ENCODE measurements at regions not wholly inside any gene's neighbourhood (a gene's known extent, or its start where the extent isn't known, plus 50 kb on each side); places are given as distances from the start of the nearest gene placed in this dataset.
A peak's percentile ranks its signal among the peaks of the same experiment; 100 is the strongest.

GRCh38 chr12:81022531-81022930, 55.3 kb upstream of the ACSS3 start:
- DNase-seq, result no peak

GRCh38 chr12:81021834-81022233, 56.0 kb upstream of the ACSS3 start:
- DNase-seq, result no peak

GRCh38 chr12:81021131-81021748, 56.6 kb upstream of the ACSS3 start:
- DNase-seq, result no peak

- DNase-seq, result no peak
These were observed 60.1 kb upstream of the ACSS3 start for GRCh38 chr12:81017792-81018191.

GRCh38 chr12:81015510-81015909, 62.4 kb upstream of the ACSS3 start:
- DNase-seq, result no peak

- no peak for DNase-seq
These were observed 67.2 kb upstream of the ACSS3 start for GRCh38 chr12:81010641-81011040.

GRCh38 chr12:81005606-81006005, 67.9 kb upstream of the LIN7A start:
- DNase-seq, result peak in 1 of 2 experiments; percentile 31

GRCh38 chr12:81000831-81001230, 63.1 kb upstream of the LIN7A start:
- no peak for DNase-seq

- DNase-seq, result no peak
These were observed 51.3 kb upstream of the LIN7A start for GRCh38 chr12:80988986-80989385.

Data from NCI-H524 (cell line).